ENCODE measurements at regions not wholly inside any gene's neighbourhood (a gene's known extent, or its start where the extent isn't known, plus 50 kb on each side); places are given as distances from the start of the nearest gene placed in this dataset.
A peak's percentile ranks its signal among the peaks of the same experiment; 100 is the strongest.

GRCh38 chr7:68904630-68905029 lies 693.6 kb upstream of the AUTS2 start:
- Histone ChIP-seq H3K27me3 (ENCODE audit: insufficient read depth, low read length) (no peaks in the 10 kb centered on the region), H3K4me1 (ENCODE audit: insufficient read depth, low read length) (peaks cover 5% of the 10 kb centered on the region), H2AFZ (ENCODE audit: low read length) (peak overlapping the region; percentile 56), H3K4me3 (ENCODE audit: insufficient read depth, low read length) (no peak overlapping the region), H4K20me1 (ENCODE audit: insufficient read depth, low read length) (no peaks in the 10 kb centered on the region), H3K9me3 (ENCODE audit: low read depth, low read length) (no peaks in the 10 kb centered on the region), H3K36me3 (ENCODE audit: insufficient read depth, low read length) (no peaks in the 10 kb centered on the region), H3K27ac (ENCODE audit: low read depth, low read length) (no peak overlapping the region), H3K4me2 (ENCODE audit: insufficient read depth, low read length) (no peak overlapping the region), H3K79me2 (ENCODE audit: insufficient read depth, low read length) (no peaks in the 10 kb centered on the region)
- TF ChIP-seq CTCF (IDR thresholded peaks at IDR 0.05; ENCODE audit: extremely low read depth, low read depth, low read length) = no peak
- no peak for DNase-seq (ENCODE audit: insufficient read length, low spot score, missing footprints)

DNA sequence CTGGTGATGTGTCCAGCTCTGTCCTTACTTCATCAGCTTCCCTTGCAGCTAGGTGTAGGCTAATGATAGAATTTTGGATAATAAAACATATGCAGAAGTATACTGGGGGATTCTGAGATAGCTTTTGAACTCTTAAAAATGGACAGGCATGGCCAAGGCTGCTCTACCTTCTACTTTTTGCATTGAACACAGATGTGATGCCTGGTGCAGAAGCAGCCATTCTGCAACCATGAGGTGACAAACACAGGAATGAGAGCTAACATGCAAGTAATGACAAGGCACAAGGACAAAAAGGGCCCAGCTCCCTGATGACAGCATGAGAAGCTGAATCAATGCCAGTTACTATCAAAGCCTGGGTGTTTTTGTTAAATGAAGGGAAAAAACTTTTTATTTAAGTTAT lies 686.5 kb upstream of the AUTS2 start:
- DNase-seq (ENCODE audit: insufficient read length, low spot score, missing footprints) = no peak
- Histone ChIP-seq H3K4me1 (ENCODE audit: insufficient read depth, low read length) (no peaks in the 10 kb centered on the region), H2AFZ (ENCODE audit: low read length) (no peak overlapping the region), H3K79me2 (ENCODE audit: insufficient read depth, low read length) (no peaks in the 10 kb centered on the region), H3K9me3 (ENCODE audit: low read depth, low read length) (no peaks in the 10 kb centered on the region), H3K4me3 (ENCODE audit: insufficient read depth, low read length) (no peak overlapping the region), H3K36me3 (ENCODE audit: insufficient read depth, low read length) (no peaks in the 10 kb centered on the region), H4K20me1 (ENCODE audit: insufficient read depth, low read length) (no peaks in the 10 kb centered on the region), H3K4me2 (ENCODE audit: insufficient read depth, low read length) (no peak overlapping the region), H3K27ac (ENCODE audit: low read depth, low read length) (no peak overlapping the region), H3K27me3 (ENCODE audit: insufficient read depth, low read length) (no peaks in the 10 kb centered on the region)
- TF ChIP-seq CTCF (IDR thresholded peaks at IDR 0.05; ENCODE audit: extremely low read depth, low read depth, low read length) = no peak

DNA sequence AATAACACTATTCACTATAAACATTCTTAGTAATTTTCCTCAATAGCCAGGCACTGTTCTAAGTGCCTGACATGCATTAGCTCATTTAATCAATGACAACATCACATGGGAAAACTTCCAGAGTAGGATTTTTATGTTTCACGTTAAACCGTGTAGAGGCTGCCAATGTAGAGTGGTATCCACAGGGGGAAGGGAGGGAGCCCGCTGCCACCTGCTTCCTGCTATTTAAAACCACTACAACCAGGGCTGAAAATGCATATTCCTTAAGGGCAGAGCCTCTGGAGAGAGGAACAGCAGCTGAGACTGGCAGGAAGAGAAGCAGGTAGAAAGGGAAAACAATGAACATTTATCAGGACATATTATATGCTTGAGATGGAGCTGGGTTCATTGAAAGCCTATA lies 684.3 kb upstream of the AUTS2 start:
- no peak overlapping the region for H3K4me2 ChIP-seq (ENCODE audit: insufficient read depth, low read length)
- H4K20me1 ChIP-seq (ENCODE audit: insufficient read depth, low read length) = no peaks in the 10 kb centered on the region
- DNase-seq (ENCODE audit: insufficient read length, low spot score, missing footprints) = no peak
- TF ChIP-seq CTCF (IDR thresholded peaks at IDR 0.05; ENCODE audit: extremely low read depth, low read depth, low read length) = no peak
- no peak overlapping the region for H2AFZ ChIP-seq (ENCODE audit: low read length)
- no peaks in the 10 kb centered on the region for H3K4me1 ChIP-seq (ENCODE audit: insufficient read depth, low read length)
- no peak overlapping the region for H3K4me3 ChIP-seq (ENCODE audit: insufficient read depth, low read length)
- H3K79me2 ChIP-seq (ENCODE audit: insufficient read depth, low read length) = no peaks in the 10 kb centered on the region
- H3K27ac ChIP-seq (ENCODE audit: low read depth, low read length) = no peak overlapping the region
- no peaks in the 10 kb centered on the region for H3K9me3 ChIP-seq (ENCODE audit: low read depth, low read length)
- no peaks in the 10 kb centered on the region for H3K36me3 ChIP-seq (ENCODE audit: insufficient read depth, low read length)
- H3K27me3 ChIP-seq (ENCODE audit: insufficient read depth, low read length) = no peaks in the 10 kb centered on the region

GRCh38 chr7:68917041-68917651 lies 681.1 kb upstream of the AUTS2 start:
- Histone ChIP-seq H3K9me3 (ENCODE audit: low read depth, low read length) (no peaks in the 10 kb centered on the region), H3K27me3 (ENCODE audit: insufficient read depth, low read length) (no peaks in the 10 kb centered on the region), H2AFZ (ENCODE audit: low read length) (no peak overlapping the region), H3K4me3 (ENCODE audit: insufficient read depth, low read length) (no peak overlapping the region), H3K36me3 (ENCODE audit: insufficient read depth, low read length) (no peaks in the 10 kb centered on the region), H3K4me1 (ENCODE audit: insufficient read depth, low read length) (no peaks in the 10 kb centered on the region), H3K4me2 (ENCODE audit: insufficient read depth, low read length) (no peak overlapping the region), H3K27ac (ENCODE audit: low read depth, low read length) (no peak overlapping the region), H3K79me2 (ENCODE audit: insufficient read depth, low read length) (no peaks in the 10 kb centered on the region), H4K20me1 (ENCODE audit: insufficient read depth, low read length) (no peaks in the 10 kb centered on the region)
- no peak for DNase-seq (ENCODE audit: insufficient read length, low spot score, missing footprints)
- TF ChIP-seq CTCF (IDR thresholded peaks at IDR 0.05; ENCODE audit: extremely low read depth, low read depth, low read length) = no peak

Data from osteoblast (primary cell).